ENCODE measurements at regions not wholly inside any gene's neighbourhood (a gene's known extent, or its start where the extent isn't known, plus 50 kb on each side); places are given as distances from the start of the nearest gene placed in this dataset.
A peak's percentile ranks its signal among the peaks of the same experiment; 100 is the strongest.

- no peak for DNase-seq (ENCODE audit: low spot score)
These were observed 746.9 kb downstream of the SORCS3 start for GRCh38 chr10:105387971-105388370.

GRCh38 chr10:105383978-105384377, 742.9 kb downstream of the SORCS3 start:
- no peak for DNase-seq (ENCODE audit: low spot score)

GRCh38 chr10:105370692-105371091, 729.6 kb downstream of the SORCS3 start:
- DNase-seq (ENCODE audit: low spot score), result no peak

GRCh38 chr10:105359708-105360107, 718.6 kb downstream of the SORCS3 start:
- DNase-seq (ENCODE audit: low spot score), result no peak

- peak; percentile 43 for DNase-seq (ENCODE audit: low spot score)
These were observed 717.8 kb downstream of the SORCS3 start for GRCh38 chr10:105358911-105359310.

- DNase-seq (ENCODE audit: low spot score), result no peak
These were observed 715.5 kb downstream of the SORCS3 start for GRCh38 chr10:105356626-105357025.

GRCh38 chr10:105354010-105354409, 712.9 kb downstream of the SORCS3 start:
- DNase-seq (ENCODE audit: low spot score), result no peak

GRCh38 chr10:105352827-105353226, 711.7 kb downstream of the SORCS3 start:
- DNase-seq (ENCODE audit: low spot score), result no peak

- DNase-seq (ENCODE audit: low spot score), result no peak
These were observed 711.2 kb downstream of the SORCS3 start for GRCh38 chr10:105352281-105352680.

- DNase-seq (ENCODE audit: low spot score), result no peak
These were observed 710.1 kb downstream of the SORCS3 start for GRCh38 chr10:105351187-105351586.

- no peak for DNase-seq (ENCODE audit: low spot score)
These were observed 706.4 kb downstream of the SORCS3 start for GRCh38 chr10:105347487-105347886.

- DNase-seq (ENCODE audit: low spot score), result no peak
These were observed 701.5 kb downstream of the SORCS3 start for GRCh38 chr10:105342606-105343005.

- DNase-seq (ENCODE audit: low spot score), result no peak
These were observed 698.6 kb downstream of the SORCS3 start for GRCh38 chr10:105339669-105340068.

GRCh38 chr10:105328503-105329133, 687.5 kb downstream of the SORCS3 start:
- DNase-seq (ENCODE audit: low spot score), result no peak
